ENCODE measurements at regions not wholly inside any gene's neighbourhood (a gene's known extent, or its start where the extent isn't known, plus 50 kb on each side); places are given as distances from the start of the nearest gene placed in this dataset.

GRCh38 chr1:57925226-57925625 lies 501.4 kb upstream of the DAB1 start:
- no peak for TF ChIP-seq CTCF (conservative IDR thresholded peaks at IDR 0.05)
- TF ChIP-seq EZH2 (IDR thresholded peaks at IDR 0.05; ENCODE audit: low read depth), result no peak

All from PC-9 (cell line).